NB4 (cell line): ENCODE measurements at regions not wholly inside any gene's neighbourhood (a gene's known extent, or its start where the extent isn't known, plus 50 kb on each side); places are given as distances from the start of the nearest gene placed in this dataset.

ENCODE experiments used
- CTCF ChIP-seq: IDR thresholded peaks from one replicate; pipeline ENCODE4 v1.5.1; 2012; ENCODE audit warnings: low read depth, low read length
- POLR2A ChIP-seq: IDR thresholded peaks from 2 replicates; pipeline ENCODE4 v1.6.1; 2011; ENCODE audit warnings: mild to moderate bottlenecking; ENCODE audit not compliant: insufficient read length; ENCODE audit errors: extremely low read depth

- TF ChIP-seq CTCF, result no peak
- no peak for TF ChIP-seq POLR2A
These were observed 62.6 kb upstream of the LIMCH1 start for GRCh38 chr4:41475402-41475801.
